Gastroesophageal sphincter (tissue), 3 donors: ENCODE measurements at regions not wholly inside any gene's neighbourhood (a gene's known extent, or its start where the extent isn't known, plus 50 kb on each side); places are given as distances from the start of the nearest gene placed in this dataset.

Experiments
- CTCF ChIP-seq, 4 experiments: fragments of 200-600 bp in 2 of 4; fragments of 450-650 bp in 2 of 4; sonication (generic) in 1 of 4; IDR thresholded peaks; one replicate each; pipeline ENCODE4 v1.5.1; 2017 to 2019; ENCODE audit warnings: antibody characterized with exemption in 4 of 4, mild to moderate bottlenecking in 2 of 4, moderate library complexity in 2 of 4
- EP300 ChIP-seq: sonication (generic); formaldehyde crosslinking; IDR thresholded peaks from one replicate; pipeline ENCODE4 v1.6.1; 2017; ENCODE audit warnings: antibody characterized with exemption, mild to moderate bottlenecking
- POLR2AphosphoS5 ChIP-seq: sonication (generic); formaldehyde crosslinking; IDR thresholded peaks from one replicate; pipeline ENCODE4 v1.6.1; 2017; ENCODE audit warnings: antibody characterized with exemption

GRCh38 chr4:12036450-12036849 lies 607.8 kb upstream of the HS3ST1 start:
- TF ChIP-seq EP300 (no peak), CTCF (IDR thresholded peaks at IDR 0.05) (no peak), POLR2AphosphoS5 (no peak)
